ENCODE measurements at regions not wholly inside any gene's neighbourhood (a gene's known extent, or its start where the extent isn't known, plus 50 kb on each side); places are given as distances from the start of the nearest gene placed in this dataset.
"Not testable (repeated sequence)": the region's sequence is repeated elsewhere in the genome, so short reads cannot be mapped to it uniquely, and the experiment has no call there.

DNA sequence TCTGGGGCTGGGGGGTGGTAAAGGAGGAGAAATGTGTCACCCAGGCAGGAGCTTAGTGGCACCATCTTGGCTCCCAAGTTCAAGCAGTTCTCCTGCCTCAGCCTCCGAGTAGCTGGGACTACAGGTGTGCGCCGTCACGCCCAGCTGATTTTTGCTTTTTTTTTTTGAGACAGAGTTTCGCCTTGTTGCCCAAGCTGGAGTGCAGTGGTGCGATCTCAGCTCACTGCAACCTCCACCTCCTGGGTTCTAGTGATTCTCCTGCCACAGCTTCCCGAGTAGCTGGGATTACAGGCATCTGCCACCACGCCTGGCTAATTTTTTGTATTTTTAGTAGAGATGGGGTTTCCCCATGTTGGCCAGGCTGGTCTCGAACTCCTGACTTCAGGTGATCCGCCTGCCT, 82.1 kb upstream of the METTL9 start:
- TF ChIP-seq, protein P1, sequence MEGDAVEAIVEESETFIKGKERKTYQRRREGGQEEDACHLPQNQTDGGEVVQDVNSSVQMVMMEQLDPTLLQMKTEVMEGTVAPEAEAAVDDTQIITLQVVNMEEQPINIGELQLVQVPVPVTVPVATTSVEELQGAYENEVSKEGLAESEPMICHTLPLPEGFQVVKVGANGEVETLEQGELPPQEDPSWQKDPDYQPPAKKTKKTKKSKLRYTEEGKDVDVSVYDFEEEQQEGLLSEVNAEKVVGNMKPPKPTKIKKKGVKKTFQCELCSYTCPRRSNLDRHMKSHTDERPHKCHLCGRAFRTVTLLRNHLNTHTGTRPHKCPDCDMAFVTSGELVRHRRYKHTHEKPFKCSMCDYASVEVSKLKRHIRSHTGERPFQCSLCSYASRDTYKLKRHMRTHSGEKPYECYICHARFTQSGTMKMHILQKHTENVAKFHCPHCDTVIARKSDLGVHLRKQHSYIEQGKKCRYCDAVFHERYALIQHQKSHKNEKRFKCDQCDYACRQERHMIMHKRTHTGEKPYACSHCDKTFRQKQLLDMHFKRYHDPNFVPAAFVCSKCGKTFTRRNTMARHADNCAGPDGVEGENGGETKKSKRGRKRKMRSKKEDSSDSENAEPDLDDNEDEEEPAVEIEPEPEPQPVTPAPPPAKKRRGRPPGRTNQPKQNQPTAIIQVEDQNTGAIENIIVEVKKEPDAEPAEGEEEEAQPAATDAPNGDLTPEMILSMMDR (IDR thresholded peaks at IDR 0.05; ENCODE audit: borderline replicate concordance, extremely low read depth, low read length, poor library complexity, severe bottlenecking), result not testable (repeated sequence)
- not testable (repeated sequence) for TF ChIP-seq EZH2 (IDR thresholded peaks at IDR 0.05; ENCODE audit: borderline replicate concordance, low read depth, low read length, severe bottlenecking)

Data from DND-41 (cell line).